ENCODE measurements at regions not wholly inside any gene's neighbourhood (a gene's known extent, or its start where the extent isn't known, plus 50 kb on each side); places are given as distances from the start of the nearest gene placed in this dataset.
"Not testable (repeated sequence)": the region's sequence is repeated elsewhere in the genome, so short reads cannot be mapped to it uniquely, and the experiment has no call there.

DNA sequence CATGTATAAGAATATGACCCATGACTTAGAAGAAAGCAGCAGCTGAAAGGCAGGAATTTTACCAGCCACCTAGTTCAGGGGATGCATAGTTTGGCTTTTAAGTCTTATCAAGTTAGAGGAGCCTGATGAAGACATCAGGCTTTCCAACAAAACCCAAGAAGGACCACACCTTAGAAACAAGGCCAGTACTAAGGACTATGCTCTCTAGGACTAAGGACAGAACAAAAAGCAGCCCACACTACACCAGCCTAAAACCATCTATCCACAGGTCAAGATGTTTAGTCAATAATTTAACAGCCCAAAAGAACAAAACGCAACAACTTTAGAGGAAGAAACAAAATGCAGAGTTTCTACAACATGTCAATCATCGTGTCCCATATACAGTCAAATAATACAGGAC is 408.9 kb upstream of the RGMB start:
- DNase-seq (ENCODE audit: low spot score), result no peak

DNA sequence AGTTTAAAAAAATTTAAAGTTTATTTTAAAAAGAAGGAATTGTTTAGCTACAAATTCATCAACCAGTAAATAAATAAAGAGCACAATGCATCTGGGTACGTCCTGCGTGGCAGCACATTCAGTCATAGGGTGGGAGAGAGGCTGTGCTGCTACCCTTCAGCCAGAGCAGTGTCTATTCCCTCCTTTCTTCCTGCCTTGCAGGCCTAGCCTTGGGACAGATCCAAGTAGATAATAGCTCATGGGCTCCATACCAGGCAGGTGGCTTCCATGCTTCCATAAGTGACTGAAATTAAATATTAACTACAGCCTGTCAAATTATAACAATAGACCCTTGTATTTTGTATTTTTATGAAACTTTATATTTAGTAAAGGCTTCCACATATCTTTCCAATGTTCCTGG is 408.3 kb upstream of the RGMB start:
- no peak for DNase-seq (ENCODE audit: low spot score)

DNA sequence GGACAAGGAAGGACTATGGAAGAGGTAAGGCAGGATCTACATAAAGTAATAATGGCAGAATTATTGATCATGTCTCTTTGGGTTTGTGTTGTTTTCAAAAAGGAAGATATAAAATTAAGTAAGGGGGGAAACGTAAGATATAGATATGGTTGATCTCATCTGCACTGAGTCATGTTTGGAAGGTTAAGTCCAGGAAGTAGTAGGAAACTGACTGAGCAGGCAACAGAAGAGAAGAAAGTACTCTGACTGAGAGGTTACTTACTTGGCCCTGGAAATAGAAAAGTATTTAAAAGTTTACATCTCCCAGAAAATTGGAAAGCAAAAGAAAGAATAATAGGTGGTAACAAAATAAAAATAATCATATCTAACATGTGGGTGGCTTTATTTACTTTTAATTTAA is 405.3 kb upstream of the RGMB start:
- no peak for DNase-seq (ENCODE audit: low spot score)

DNA sequence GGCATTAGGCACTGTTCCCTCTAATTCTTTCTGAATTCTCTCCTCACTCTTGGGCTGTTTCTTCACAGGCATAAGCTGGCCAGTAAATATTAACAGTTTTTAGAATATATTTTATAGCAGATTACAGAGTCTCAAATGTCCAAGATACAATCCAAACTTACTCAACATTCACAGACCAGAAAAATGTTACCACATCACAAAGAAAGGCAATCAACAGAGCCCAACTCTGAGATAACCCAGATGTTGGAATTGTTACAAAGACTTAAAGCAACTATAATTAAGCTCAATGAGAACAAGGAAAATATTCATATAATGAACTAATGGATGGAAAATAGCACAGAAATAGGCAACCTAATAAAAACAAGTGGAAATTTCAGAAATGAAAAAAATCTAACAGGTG is 401.1 kb upstream of the RGMB start:
- DNase-seq (ENCODE audit: low spot score), result no peak

DNA sequence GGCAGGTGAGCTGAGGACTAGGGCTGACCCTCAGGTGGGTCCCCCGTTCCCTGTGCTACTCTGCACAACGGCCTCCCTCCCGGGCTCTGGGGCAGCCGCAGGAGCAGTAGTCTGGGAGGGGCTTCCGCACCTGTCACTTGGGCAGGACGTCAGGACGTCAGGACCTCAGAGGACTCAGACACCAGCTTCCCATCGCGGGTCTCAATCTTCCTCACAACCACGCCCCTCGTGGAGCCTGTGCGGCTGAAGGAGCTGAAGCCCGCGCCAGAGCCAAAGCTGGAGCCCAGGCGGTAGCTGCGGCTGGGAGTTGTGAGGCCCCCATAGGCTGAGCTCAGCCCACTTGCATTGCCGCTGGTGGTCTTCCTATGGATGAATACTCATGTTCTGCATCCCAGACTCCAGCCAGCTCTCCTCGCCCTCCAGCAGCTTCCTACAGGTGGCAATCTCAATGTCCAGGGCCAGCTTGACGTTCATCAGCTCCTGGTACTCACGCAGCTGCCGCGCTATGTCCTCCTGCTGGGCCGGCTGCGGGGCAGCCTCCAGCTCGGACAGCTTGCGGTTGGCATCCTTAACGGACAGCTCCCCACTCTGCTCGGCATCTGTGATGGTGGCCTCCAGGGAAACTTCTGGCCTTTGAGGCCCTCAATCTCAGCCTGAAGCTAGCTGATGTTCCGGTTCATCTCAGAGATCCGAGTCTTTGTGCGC is 381.4 kb upstream of the RGMB start:
- no peak for DNase-seq (ENCODE audit: low spot score)

DNA sequence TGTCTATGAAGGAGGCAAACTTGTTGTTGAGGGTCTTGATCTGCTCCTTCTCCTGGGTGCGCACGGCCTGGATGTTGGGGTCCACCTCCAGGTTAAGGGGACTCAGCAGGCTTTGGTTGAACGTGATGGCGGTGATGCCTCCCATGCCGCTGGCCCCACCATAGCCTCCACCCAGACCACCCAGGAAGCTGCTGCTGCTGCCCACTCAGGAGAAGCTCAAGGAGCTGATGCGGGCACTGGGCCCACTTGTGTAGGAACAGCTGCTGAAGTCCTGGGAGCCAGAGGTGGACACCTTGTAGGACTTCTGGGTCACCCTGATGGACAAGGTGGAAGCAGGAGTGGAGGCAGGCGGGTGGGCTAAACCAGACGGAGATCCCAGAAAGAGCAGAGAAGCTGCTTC is 380.3 kb upstream of the RGMB start:
- DNase-seq (ENCODE audit: low spot score), result not testable (repeated sequence)

DNA sequence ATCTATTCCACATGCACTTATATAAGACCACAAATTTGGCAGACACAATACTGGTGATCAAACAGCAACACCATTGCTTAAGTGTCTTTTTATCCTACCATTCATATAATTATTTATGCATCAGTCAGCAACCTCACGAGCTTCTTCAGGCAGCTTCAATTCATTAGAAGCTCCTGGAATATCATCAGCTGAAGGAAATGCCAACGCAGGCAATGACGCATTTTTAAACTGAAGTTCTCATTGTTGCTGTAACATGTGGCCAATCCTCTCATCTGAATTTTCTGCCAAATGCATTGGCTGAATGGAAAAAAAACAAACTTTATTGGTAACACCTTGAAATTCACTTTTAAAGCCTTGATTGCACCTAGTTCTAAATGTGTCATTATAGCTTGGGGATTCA is 376.4 kb upstream of the RGMB start:
- no peak for DNase-seq (ENCODE audit: low spot score)

DNA sequence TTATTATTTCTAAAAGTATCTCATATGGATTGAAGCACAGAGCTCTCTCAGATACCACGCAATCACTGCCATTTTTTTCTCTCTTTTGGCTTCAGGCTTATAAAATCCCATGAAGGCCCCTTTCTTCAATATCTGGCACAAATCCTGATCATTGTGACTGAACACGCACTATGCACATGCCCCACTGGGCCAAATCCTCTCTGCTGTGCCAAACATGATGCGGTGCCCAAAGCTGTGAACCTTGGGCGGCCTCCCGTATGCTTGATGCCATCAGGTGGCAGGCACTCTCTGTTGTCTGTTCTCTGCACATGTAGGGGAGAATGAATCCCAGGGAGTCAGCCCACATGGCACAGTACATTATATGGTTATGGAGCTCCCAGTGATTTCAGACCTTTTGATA is 375.0 kb upstream of the RGMB start:
- DNase-seq (ENCODE audit: low spot score), result no peak

DNA sequence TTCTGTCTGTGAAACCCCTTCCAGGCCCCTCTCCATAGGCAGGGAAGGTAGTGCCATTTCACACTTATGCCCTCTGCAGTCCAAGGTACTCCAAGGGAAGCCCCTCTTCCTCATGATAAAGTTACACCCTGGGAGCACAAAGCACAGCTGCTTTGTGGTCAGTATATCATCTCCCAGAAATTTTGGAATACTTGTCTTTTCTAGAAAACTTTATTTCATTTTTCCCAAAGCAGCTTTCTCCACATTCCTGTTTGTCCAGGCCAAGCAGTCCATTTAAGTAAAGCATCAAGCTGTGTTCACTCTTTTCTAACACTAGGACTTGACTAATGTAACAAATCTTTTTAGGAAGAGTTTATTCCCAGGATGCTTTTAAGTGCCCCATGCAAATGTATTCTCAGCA is 371.8 kb upstream of the RGMB start:
- DNase-seq (ENCODE audit: low spot score), result no peak

DNA sequence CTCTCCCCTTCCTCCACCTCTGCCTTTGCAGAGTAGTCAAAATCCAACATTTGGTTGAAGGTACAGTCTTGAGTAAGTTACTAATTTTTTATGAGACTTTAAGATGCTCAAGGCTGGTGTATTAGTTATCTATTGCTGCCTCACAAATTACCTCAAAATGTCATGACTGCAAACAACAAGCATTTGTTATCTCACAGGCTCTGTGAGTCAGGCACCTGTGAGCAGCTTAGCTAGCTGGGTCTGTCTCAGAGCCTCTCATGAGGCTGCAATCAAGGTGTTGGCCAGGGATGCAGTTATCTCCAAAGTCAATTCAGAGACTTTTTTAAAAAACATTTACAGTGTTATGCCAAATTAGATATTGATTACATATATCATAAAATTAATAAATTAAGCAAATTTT is 371.3 kb upstream of the RGMB start:
- DNase-seq (ENCODE audit: low spot score), result no peak

DNA sequence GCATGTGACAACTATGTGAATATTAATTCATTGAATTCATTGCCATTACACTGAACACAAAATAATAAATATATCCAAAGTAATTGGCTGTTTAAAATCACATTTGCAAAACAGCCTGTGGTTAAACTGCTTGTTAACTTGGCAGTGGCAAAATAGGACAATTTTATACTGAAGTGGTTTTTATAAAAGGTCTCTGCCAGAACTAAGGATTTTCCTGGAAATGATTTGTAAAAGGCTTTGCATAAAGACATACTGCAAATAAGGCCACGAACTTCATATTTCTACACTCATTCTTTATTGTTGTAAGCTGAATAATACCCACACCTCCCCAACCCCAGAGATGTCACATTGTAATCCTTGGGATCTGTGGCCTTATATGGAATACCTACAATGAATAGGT is 370.3 kb upstream of the RGMB start:
- no peak for DNase-seq (ENCODE audit: low spot score)

DNA sequence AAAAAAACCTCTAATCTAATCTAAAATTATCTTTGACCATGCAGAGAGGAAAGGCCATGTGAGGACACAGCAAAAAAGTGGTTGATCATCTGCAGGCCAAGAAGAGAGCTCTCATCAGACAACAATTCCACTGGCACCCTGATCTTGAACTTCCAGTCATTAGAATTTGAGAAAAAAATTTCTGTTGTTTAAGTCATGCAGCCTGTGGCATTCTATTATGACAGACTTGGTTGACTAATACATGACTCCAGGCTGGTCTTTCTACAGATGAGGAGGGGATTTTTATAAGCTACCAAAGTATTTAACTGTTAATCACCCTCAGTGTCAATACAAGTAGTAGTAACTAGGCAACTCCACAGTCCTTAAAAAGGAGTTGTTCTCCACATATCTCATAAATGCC is 358.5 kb upstream of the RGMB start:
- DNase-seq (ENCODE audit: low spot score), result no peak

DNA sequence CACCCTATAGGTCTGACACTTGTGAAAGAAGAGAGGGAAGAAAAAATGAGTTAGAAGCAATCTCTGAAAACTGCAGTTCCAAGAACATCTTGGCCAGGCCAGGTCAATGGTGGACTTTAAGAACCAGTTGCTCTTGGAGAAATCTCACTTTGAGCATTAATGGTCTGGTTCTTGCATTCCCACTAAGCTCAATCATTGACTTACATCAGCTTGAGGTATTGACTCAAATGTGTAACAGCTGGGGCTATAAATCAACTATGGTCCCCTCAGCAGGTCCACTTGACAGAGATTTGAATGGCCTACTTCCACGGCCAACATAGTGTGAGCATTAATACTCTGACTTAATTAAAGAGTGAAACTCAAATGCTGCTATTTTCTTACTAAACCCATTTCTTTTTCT is 357.8 kb upstream of the RGMB start:
- no peak for DNase-seq (ENCODE audit: low spot score)

DNA sequence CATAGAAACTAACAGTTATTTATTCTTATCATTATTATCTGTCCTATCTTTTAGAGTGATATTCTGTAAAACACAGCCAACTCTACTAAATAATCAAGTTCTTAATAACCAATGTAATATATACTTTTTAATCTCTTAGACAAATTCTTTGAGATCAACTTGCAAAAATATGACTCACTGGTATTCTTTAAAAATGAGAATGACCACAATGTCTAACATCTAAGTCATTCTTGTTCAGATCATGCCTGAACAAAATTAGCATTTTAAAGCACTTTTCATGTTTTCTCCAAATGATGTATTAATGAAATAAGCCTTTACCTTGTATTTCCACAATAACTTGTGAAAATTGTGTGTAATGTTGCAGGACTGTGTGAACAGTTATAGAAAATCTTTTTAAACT is 356.9 kb upstream of the RGMB start:
- no peak for DNase-seq (ENCODE audit: low spot score)

DNA sequence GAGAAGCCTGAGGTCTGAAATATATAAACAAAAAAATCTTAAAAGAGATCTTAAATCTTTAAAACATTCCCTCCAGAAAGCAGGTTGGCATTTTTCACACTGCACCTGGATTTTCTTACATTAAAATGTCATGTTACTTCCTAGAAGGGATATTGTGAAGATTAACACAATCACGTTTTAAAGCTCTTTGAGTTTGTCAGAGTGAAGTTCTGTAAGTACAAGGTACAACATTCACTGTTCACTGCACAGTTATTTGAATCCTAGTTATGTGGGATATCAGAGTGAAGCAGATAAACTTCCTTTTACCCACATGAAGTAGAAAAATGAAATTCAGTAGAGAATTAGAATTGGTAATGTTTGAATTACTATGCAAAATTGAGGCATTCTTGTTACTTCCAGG is 353.6 kb upstream of the RGMB start:
- no peak for DNase-seq (ENCODE audit: low spot score)

DNA sequence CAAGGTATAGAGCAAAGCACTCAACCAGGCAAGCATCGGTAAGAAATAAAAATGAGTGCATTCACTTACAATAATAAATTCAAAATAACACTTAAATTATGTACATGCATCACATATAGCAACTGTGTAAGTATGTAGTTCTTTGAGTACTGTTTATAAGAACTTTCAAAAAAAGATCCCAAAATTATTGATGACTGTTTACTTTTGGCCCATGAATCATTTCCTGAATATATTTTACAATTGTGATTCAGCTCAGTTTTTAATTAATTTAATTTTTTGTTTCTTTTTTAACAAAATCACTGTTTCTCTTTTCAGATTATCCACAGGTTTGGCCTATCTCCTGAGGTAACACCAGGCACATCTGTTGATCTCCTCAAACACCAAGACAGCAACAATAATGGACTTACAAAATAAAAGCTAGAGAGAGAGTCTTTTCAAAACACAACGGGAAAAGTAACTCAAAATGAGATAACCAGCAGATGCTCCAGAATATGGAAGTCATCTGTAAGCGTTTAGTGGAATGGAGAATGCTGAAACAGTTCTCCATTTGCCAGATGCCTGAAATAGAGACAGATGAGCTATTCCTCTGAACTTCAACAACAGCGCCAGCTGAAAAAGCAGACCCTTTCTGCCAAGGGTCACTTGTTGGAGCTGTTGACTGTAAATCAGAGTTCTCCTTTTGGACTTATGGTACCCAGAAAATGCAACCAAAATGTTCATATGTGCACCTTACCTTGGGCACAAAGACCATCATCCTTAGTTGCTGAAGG is 348.6 kb upstream of the RGMB start:
- DNase-seq (ENCODE audit: low spot score), result no peak

DNA sequence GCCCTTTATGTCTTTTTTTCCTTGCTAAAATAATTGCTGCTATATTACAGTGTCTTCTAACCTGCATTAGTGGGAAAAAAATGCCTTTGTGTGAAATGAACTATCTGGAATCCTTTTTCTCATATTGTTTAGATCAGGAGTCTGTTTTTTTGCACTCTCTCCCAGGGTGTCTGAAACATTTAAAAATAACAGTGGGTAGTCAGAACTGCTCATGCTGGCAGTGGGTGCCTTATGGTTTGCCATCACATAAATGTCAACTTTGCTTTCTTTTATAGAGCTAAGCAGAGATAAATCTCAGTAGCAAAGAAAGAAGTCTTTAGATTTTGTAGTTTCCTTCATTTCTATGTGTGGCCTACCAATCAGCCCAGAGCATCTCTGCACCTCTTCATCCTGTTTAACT is 347.8 kb upstream of the RGMB start:
- DNase-seq (ENCODE audit: low spot score), result no peak

DNA sequence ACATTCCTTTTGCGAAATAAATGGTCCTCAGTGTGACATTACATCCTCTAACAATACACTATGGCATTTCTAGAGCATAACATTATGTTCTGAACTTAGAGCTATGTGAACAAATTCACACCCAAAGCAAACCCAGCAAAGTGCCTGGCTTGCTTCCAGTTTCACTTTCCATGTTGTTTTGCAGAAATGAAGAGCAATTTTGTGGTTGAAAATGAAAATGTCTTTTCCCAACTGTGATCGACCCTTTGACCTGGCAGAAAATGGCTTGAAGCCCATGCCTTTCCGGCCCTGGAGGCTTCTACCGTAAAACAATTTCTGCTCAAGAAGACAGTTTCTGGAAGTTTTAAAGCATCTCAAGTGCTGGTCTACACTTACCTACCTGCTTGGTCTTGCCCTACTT is 344.7 kb upstream of the RGMB start:
- DNase-seq (ENCODE audit: low spot score), result peak; percentile 23

DNA sequence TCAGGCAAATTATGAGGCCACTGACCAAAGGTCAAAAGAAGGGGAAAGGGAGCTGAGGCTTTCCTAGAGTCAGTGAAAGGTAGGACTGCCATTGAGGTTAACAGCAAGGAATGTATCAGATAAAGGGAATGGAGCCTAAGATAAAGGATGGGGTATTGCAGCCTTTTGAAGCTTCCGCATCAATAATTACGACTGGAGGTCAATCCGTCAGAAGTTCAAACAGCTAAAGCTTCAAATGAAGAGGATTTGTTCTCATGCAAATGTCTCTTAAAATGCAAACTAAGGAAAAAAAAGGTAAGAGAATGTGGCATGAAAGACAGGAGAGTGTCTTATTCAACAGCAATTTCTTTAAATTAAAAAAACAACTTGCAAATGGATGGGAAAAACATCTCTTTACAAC is 341.1 kb upstream of the RGMB start:
- DNase-seq (ENCODE audit: low spot score), result no peak

DNA sequence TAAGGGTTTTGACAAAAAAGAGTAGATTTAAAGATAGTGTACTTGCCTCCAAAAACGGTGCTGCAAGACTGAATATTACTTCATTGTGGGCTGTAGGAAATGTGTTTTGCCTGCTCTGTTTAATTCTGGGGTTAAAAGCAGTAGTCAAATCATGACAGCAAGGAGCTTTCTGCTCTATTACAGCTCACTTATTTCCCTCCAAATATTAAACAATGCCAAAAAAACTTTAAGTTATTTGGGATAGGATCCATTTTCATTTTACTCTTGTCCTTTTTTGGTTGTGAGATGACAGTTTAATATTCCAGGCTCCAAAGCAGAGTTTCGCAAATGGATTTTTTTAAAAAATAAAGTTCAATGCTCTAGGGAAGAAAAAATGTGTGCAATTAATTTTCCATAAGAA is 340.4 kb upstream of the RGMB start:
- no peak for DNase-seq (ENCODE audit: low spot score)

DNA sequence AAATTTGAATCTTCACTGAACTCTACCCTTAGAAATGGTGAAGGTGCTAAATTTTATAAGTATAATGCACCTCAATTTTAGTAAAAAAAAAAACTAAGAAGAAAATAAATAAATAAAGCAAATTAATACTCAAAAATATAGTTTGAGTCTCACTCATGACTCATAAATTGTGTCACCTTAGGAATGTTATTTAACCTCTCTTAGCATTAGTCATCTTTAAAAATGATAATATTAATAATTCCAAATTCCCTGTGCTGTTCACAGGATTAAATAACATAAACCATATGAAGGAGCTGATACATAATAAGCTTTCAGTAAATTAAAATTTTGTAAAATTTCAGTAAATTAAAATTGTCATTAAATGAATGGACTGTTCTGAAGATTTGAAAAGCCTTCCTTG is 339.8 kb upstream of the RGMB start:
- no peak for DNase-seq (ENCODE audit: low spot score)

DNA sequence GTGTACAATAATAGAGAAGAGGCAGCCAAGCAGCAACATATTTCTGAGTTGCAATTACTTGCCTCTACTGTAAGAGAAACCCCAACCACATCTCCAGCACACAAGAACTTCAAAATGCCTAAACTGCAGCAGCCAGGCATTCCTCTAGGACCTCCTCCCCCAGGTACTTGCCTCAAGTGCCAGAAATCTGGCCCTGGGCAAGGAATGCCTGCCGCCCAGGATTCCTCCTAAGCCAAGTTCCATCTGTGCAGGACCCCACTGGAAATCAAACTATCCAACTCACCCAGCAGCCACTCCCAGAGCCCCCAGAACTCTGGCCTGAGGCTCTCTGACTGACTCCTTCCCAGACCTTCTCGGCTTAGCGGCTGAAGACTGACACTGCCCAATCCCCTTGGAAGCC is 336.8 kb upstream of the RGMB start:
- no peak for DNase-seq (ENCODE audit: low spot score)

DNA sequence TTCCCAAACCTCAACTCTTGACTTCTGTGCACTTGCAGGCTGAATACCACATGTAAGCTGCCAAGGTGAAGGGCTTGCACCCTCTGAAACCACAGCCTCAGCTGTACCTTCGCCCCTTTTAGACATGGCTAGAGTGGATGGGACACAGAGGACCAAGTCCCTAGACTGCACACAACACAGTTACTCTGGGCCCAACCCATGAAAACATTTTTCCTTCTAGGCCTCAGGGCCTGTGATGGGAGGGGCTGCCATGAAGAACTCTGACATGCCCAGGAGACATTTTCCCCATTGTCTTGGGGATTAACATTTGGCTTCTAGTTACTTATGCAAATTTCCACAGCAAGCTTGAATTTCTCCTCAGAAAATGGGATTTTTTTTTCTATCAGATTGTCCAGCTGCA is 331.0 kb upstream of the RGMB start:
- no peak for DNase-seq (ENCODE audit: low spot score)

DNA sequence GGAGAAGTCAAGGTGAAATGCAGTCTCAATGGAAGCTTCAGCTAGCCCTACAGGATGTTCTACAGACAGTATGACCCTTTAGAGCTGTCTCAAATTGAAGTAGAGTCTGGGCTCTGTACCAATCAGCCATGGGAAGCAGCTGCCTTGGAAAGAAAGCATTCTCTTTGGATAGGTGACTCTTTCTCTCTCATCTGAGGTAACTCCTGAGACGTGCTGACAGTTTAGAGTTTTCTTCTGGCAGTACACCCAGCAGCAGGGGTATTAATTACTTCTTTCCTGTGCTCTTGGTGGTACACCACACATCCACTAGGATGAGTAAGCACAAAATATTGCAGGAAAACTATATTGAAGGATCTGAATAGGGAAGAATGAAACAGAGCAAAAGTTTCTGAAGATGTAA is 329.6 kb upstream of the RGMB start:
- DNase-seq (ENCODE audit: low spot score), result no peak

Measured in H4 (cell line).